ENCODE measurements at regions not wholly inside any gene's neighbourhood (a gene's known extent, or its start where the extent isn't known, plus 50 kb on each side); places are given as distances from the start of the nearest gene placed in this dataset.

- TF ChIP-seq CTCF (IDR thresholded peaks at IDR 0.05), result no peak
- TF ChIP-seq POLR2A (IDR thresholded peaks at IDR 0.05), result no peak
These were observed 123.7 kb downstream of the BTC start for GRCh38 chr4:74670583-74670982.

Data from heart left ventricle (tissue), 13 donors.